HuH-7 (cell line): ENCODE measurements at regions not wholly inside any gene's neighbourhood (a gene's known extent, or its start where the extent isn't known, plus 50 kb on each side); places are given as distances from the start of the nearest gene placed in this dataset.

Experiments used
- DNase-seq: peaks from one replicate; pipeline ENCODE4 v3.0.0; 2011; ENCODE audit warnings: low spot score

DNA sequence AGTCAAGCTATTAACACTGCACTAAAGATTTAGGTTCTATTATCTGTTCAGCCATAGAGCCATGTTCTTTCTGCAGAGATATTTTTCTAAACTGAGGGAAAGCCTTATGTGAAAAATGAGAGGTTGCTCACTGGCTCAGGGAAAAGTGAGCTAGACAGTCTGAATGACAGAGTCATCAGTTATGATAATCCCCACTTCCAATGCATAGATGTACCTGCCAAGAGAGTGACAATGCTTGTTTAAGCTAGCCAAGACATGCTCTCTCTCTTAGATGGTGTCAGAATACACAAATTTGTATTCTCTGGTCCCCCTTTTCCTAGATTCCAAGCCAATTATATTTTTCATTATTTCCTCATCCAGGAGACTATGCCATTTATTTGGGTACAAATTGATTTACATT, 176.9 kb upstream of the FRMD6 start:
- DNase-seq = no peak

GRCh38 chr14:51478175-51478621, 173.5 kb upstream of the FRMD6 start:
- DNase-seq = no peak

DNA sequence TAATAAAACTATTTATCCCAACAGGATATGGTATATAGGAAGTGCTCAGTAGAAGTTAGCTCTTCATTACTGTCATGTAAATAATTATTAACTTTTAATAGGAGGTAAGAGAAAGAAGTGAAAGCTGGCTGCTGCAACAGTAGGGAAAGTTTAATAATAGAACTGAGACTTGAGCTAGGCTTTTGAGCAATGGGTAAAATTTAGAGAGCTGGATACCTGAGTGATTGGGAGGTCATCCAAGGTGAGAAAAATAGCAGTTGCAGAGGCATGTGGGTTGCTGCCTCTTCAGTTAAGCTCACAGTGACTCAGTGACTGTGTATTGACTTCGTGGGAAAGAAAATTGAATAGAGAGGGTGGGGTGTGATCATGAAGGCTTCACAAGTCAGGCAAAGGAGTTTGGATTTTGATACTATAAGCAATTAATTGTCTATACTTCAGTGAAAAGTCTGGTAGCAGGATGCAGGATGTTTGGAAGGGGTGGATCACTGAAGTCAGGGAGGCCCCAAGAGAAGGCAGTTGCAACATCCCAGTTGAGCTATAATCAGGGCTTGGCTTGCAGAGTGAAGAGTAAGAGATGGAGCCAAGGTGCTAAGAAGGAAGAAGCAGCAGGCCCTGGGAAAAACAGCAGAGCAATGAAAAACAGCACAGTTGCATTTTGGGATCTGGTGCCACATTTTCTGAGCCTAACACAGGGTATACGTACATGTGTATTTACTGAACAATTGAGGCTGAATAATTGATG, 172.0 kb upstream of the FRMD6 start:
- DNase-seq = no peak

DNA sequence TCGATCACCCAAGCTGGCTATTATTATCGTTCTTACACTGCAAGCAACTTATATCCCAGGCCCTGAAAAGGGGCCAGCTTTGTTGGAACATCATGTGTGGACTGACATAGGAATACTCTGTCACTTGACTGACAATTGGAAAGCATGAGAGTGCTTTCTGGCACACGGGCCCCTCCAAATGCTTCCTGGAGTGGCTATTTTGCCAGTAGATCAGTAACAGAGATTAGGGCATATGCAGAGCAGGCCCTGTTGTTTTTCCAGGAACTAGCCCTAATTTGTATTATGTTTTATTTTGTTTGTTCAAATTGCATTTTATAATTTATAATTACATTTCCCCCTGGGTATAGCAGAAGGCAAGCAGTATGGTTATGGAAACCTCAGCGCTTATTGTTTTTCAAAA, 170.1 kb upstream of the FRMD6 start:
- no peak for DNase-seq

DNA sequence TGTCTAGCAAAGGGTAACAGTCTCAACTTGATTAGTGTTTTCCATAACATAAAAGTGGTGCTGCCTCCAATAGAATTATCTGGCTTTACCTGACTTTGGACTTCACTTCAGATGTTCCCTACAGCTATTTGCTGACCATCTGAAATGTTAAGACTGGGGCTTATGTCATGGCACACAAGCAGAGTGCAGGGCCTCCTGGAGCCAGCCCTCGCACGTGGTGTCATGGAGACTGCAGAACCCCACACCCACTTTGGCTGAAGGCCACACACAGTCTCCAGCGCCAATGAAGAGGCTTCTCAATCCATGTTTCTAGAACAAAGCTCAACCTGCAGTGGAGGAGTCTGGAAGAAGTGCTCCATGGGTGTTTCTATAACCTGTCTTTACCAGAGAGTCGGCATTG, 169.6 kb upstream of the FRMD6 start:
- DNase-seq = no peak

- DNase-seq = no peak
Measured at GRCh38 chr14:51484485-51484884, 167.2 kb upstream of the FRMD6 start.

DNA sequence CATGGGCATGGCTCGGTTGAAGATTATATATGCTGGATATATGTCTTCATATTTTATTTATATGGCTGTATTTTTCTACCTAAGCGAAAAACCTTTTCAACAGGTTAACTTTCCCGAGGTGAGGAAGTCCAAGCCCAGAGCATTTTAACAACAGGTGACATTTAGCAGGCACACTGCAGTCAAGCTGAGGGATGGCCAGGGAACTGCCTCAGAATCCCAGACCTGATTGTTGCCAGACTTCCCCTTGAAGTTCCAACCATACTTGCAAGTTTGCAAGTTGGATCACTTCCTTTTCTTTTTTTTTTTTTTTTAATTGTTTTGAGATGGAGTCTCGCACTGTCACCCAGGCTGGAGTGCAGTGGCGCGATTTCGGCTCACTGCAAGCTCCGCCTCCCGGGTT, 166.0 kb upstream of the FRMD6 start:
- DNase-seq = no peak

- DNase-seq = no peak
Measured at GRCh38 chr14:51487848-51488247, 163.9 kb upstream of the FRMD6 start.

DNA sequence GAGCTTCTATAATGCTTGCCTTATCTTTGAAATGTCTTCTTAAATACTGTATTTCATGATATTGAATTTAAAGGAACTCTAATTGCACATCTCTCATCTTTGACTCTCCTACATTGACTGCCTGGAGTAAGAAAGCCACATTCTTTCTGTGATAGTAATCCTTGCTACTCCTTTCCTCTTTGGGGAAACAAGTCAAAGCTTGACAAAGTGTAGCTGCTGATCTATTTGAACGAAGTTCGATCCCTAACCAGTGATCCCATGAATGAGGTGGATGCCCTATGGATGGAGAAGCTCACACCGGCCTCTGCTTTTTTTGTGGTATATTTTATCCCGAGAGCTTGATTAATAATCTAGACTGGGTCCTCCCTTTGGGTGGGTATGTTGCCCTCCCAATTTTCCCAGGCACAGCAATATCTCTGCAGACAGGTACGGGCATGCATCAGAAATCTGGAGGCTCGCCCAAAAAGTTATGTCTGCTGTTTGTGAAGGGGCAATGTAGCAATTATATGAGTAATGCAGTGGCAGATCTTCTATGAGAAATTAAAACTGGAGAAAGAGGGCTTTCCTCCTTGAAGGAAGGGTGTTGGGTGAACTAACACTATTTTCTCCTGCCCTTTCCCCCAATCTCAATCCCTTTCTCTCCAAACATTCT, 163.0 kb upstream of the FRMD6 start:
- no peak for DNase-seq

GRCh38 chr14:51490205-51490604, 161.5 kb upstream of the FRMD6 start:
- DNase-seq = no peak

- DNase-seq = no peak
Measured at GRCh38 chr14:51491036-51491545, 160.6 kb upstream of the FRMD6 start.

DNA sequence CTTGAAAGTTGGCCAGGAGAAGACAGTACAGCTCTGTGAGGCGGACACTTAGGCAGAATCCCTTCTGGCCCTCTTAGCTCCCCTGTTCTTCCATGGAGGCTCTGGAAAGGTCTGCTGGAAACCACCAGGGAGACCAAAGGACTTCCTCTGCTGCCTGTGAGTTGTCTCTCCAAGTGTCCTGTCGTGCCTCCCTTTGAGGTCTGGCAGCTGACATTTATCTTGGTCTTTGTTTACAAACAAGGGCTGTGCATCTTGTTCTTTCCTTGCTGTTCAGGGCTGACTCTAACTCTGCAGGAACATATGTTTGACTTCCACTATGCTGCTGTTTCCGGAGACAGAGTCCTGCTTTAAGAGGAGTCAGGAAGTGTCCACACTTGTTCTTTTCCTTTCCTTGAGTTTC, 159.9 kb upstream of the FRMD6 start:
- DNase-seq = no peak

DNA sequence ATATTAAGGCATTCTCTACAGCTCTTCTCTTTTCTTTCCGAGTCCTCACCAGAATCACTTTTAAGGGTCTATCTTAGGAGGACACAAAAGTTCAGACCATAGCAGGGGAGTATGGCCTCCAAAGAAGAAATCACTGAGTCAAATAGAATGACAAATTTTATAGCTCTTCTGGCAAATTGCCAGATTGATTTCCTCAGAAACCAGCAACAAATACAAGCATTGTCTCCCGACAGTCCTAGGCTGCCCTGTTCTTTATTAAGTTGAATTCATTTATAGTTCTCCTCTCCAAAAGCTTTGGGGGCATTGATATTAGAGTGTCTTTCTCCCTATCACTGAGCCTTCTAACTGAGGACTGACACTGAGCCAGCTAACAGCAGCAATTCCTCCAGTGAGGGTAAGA, 156.4 kb upstream of the FRMD6 start:
- DNase-seq = no peak

- DNase-seq = no peak
Measured at GRCh38 chr14:51498411-51499227, 153.1 kb upstream of the FRMD6 start.

DNA sequence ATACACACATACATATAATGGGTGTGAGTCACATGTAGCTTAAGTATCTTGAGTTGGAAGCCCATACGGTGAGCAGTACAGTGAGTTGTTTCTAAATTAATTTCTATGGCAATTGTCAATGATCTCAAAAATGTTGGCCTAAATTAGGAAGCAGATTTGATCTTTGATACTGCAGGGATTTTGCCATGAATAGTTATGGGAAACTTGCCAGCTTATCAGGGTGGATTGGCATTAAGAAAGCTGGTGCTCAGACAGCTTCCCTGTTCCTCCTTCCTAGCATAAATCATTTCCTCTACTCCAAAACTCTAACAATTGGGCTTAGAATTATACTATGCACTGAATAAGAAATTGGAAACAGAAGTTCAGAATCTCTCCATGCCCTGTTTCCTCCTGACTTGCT, 150.9 kb upstream of the FRMD6 start:
- DNase-seq = no peak

GRCh38 chr14:51501746-51502145, 150.0 kb upstream of the FRMD6 start:
- no peak for DNase-seq

GRCh38 chr14:51504669-51505068, 147.0 kb upstream of the FRMD6 start:
- no peak for DNase-seq

DNA sequence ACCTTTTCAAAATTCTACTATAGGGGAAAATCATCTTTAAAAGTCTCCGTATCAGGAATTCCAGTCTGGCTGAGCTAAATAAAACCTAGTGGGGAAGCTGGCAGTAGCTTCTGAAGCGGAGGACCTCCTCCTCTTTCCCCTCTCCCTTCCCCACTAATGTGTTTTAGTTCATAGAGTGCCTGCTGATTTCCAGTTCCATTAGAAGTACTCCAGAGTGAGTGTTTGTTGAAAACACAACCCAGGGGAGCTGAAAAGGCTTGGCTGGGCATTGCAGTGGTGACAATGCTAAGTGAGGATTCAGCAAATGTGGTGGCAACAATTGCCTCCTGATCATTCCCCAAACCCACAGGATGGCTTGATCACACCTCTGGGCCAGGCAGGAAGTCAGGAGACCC, 144.2 kb upstream of the FRMD6 start:
- no peak for DNase-seq

GRCh38 chr14:51507906-51508511, 143.7 kb upstream of the FRMD6 start:
- no peak for DNase-seq

DNA sequence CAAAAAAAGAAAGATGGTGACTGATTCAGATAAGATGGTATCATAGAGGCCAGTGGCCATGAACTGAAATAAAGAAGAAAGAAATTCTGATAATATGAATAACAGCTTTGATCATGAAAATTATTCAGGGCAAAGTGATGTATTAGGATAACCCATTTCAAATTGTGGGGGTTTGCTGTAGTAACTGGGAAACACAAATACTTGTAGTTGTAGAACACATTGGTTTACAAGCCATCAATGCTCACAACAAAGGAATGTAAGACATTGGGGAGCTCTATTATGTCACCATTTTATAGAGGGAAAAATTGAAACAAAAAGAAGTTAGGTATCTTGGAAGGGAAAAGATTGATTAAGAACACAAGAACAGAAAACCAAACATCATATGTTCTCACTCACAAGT, 140.4 kb upstream of the FRMD6 start:
- DNase-seq = no peak

DNA sequence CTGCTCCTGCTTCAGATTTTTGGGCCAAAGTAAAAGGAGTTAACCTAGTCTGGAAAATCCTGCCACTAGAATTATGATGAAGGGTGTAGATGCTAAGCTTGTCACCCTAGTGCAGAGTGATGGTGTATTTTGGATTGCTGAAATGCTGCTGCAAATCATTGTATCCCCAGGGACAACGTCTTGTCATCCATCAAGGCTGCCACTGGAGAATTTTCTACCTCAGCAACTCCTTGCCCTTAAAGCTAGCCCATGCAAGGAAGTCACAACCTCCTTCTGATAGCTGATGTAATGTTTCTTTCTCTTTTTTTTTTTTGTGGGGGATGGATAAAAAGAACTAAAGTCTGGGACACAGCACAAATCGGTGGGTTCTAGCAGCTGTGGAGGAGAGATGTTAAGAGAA, 139.4 kb upstream of the FRMD6 start:
- DNase-seq = no peak

- DNase-seq = no peak
Measured at GRCh38 chr14:51513281-51513680, 138.4 kb upstream of the FRMD6 start.
